Erythroblast (primary cell): ENCODE measurements at regions not wholly inside any gene's neighbourhood (a gene's known extent, or its start where the extent isn't known, plus 50 kb on each side); places are given as distances from the start of the nearest gene placed in this dataset.

ENCODE experiments used
- GATA1 ChIP-seq: IDR thresholded peaks from 2 replicates; pipeline ENCODE4 v1.6.1; 2011; ENCODE audit warnings: low read depth, mild to moderate bottlenecking, control low read depth, low read length, moderate library complexity
- POLR2A ChIP-seq: IDR thresholded peaks from 2 replicates; pipeline ENCODE4 v1.6.1; 2011; ENCODE audit warnings: mild to moderate bottlenecking, low read length

GRCh38 chr16:50948268-50948930, 202.7 kb downstream of the SALL1 start:
- no peak for TF ChIP-seq POLR2A
- TF ChIP-seq GATA1: no peak
